ENCODE measurements at regions not wholly inside any gene's neighbourhood (a gene's known extent, or its start where the extent isn't known, plus 50 kb on each side); places are given as distances from the start of the nearest gene placed in this dataset.

GRCh38 chr2:181305301-181306123 is 151.7 kb upstream of the ITGA4 start:
- DNase-seq (ENCODE audit: low spot score): peak; percentile 28

DNA sequence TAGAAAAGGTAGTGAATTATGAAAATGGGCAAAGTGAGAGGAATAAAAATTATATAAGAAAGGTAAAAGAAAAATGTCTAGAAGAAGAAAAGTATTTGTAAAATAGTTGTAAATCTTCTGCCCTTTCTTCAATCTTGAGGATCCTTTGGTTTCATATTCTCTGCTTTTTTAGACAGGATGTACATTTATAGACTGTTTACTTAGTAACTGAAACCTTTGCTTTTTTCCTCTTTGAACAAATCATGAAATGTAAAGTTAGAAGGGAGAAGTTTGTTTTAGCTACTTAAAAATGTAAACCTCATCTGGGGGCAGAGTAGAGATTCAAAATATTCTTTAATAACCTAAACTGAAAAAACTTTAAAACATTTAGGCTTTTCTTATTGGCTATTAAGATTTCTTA is 150.4 kb upstream of the ITGA4 start:
- peak; percentile 14 for DNase-seq (ENCODE audit: low spot score)

GRCh38 chr2:181307203-181307991 is 149.8 kb upstream of the ITGA4 start:
- DNase-seq (ENCODE audit: low spot score): no peak

DNA sequence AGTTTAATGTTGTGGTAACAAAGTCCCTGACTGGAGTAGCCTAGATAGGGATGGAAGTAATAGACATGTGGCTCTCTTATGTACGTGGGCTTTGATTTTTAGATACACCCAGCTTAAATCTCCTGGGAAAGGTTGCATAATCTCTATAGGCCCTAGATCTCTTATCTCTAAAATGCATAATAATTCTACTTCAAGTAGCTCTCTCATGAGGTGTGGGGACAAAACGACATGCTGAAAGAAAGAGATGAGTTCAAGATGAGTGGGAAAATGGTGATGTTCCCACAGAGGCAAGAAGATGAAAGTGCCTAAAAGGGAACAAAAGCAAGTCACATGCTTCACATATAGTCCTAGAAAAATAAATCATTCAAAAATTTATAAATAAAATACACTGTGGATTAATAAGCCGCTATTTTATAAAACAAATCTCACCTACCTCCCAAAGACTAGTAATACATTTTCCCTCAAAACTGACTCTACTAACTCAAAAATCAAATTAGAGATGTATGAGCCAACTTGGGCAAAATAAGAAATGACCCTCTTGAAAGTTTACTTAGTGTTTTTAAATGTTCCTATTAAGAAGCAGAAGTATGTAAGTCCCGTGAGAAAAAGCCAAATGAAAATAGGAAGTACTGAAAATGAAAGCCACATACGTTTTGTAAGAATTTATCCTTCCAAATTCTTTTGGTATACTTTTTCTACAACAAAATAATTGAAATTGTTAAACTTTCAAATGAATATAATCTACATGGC is 148.2 kb upstream of the ITGA4 start:
- no peak for DNase-seq (ENCODE audit: low spot score)

GRCh38 chr2:181309586-181309985 is 147.6 kb upstream of the ITGA4 start:
- no peak for DNase-seq (ENCODE audit: low spot score)

GRCh38 chr2:181310967-181311366 is 146.2 kb upstream of the ITGA4 start:
- no peak for DNase-seq (ENCODE audit: low spot score)

DNA sequence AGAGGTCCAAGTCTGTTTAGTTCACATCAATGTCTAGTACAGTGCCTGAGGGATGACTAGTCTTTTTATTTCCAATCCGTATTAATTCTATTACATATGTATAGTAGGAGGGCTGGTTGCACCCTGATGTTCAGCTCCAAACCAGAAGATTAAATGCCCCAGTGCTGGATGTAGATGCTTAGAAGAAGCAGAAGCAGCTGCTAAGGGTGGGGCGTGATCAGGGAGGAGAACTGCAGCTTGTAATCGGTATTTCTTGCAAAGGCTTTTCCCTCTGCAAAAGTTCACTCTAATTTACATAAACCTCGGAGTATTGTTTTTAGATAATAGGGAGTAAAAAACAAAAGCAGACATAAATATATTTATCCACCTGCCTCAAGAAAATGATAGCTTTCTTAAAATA is 145.3 kb upstream of the ITGA4 start:
- peak; percentile 11 for DNase-seq (ENCODE audit: low spot score)

DNA sequence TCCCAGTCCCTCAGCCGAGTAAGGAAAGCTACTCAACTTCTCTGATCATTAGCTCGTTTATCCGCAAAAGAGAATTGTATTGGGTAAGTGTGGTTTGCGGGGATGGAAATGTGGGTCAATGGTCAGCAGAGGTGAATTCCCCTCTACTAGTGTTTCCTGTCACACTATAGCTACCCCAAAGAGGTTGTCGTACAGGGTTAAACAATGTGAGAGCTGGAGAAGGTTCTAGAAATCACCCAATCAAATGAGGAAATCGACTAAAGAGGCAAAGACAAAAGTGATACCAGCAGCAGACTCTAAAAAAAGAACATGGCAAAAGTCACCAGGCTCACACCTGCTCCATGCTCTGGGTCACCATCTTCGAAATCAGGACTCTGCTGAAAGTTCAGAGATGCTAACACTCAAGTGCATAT is 144.7 kb upstream of the ITGA4 start:
- DNase-seq (ENCODE audit: low spot score): no peak

- DNase-seq (ENCODE audit: low spot score): no peak
Measured at GRCh38 chr2:181313845-181314244, 143.3 kb upstream of the ITGA4 start.

DNA sequence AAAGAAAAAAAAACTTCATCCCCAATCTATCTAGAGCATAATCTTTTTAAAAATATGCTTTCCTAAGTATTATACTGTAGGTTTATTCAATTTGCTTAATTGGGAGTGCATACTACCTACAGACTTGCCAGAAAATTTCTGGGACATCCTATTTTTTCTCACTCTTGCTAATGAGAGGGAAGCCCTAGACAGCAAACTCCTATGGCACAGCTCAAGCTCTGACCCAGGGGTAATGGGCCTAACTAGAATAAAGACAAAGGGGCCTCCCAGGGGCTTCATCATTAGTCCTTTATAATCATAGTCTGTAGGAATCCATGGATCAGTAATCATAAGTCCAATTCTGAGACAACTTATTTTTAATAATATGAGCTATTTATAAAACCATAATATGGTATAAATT is 142.6 kb upstream of the ITGA4 start:
- no peak for DNase-seq (ENCODE audit: low spot score)

GRCh38 chr2:181317511-181317910 is 139.7 kb upstream of the ITGA4 start:
- no peak for DNase-seq (ENCODE audit: low spot score)

DNA sequence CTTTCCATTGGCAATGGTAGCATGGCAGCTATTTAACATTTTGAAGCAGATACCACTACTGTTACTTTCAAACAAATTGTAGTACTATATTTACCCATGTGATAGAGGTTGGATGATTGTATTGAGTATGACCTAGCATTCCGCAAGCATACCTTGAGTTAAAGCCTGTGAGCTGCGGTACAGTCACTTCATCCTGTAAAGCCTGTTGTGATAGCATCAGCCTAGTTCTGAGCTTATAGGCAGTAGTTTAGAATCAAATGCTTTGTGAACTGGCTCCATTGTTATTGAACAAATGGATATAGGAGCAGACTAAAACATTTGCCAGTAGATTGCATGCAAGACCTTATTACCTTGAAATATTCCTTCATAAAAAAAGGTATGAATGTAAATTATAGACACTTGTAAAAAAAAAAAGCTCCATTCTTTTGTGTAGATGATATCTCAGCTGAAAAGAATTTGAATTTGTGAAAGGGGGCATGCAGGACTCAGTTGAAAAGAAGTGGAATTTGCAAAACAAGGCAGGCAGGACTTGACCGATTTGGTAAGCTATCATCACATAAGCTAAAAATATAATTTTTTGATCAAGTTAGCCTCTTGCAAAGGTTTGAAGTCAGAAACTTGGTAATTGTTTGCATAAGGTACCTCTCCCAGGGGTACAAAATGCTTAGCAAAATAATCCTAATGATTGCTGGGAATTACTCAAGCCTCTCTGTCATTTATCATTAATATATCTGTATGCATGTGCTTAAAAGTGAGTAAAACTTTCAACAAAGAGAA is 138.5 kb upstream of the ITGA4 start:
- no peak for DNase-seq (ENCODE audit: low spot score)

GRCh38 chr2:181319286-181319685 is 137.9 kb upstream of the ITGA4 start:
- DNase-seq (ENCODE audit: low spot score): no peak

- no peak for DNase-seq (ENCODE audit: low spot score)
Measured at GRCh38 chr2:181320638-181321037, 136.5 kb upstream of the ITGA4 start.

- no peak for DNase-seq (ENCODE audit: low spot score)
Measured at GRCh38 chr2:181324912-181325311, 132.3 kb upstream of the ITGA4 start.

- no peak for DNase-seq (ENCODE audit: low spot score)
Measured at GRCh38 chr2:181326661-181327060, 130.5 kb upstream of the ITGA4 start.

- no peak for DNase-seq (ENCODE audit: low spot score)
Measured at GRCh38 chr2:181330286-181330685, 126.9 kb upstream of the ITGA4 start.

DNA sequence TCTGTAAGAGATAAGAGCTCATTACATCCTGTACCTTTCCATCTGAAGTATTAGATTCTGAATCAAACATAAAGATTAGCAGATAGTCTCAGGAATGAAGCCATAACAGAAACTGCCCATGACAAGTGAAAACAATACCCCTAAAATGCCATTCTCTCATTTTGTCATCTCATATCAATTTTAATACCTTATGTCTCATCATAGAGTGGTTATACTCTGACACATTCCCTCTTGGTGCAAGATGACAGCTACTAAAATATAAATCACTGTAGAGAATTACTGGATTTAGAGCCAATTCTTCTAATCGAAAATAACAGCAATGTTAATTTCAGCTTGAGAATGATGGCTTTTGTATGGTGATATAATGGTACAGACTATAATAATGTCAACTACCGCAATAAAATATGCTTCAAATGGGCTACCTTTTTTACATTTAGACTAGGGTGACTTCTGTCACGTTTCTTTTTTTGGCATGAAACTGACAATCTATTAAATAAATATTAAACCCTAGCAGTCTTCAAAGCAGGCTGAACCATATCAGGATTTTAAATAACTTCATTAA is 125.1 kb upstream of the ITGA4 start:
- DNase-seq (ENCODE audit: low spot score): no peak

DNA sequence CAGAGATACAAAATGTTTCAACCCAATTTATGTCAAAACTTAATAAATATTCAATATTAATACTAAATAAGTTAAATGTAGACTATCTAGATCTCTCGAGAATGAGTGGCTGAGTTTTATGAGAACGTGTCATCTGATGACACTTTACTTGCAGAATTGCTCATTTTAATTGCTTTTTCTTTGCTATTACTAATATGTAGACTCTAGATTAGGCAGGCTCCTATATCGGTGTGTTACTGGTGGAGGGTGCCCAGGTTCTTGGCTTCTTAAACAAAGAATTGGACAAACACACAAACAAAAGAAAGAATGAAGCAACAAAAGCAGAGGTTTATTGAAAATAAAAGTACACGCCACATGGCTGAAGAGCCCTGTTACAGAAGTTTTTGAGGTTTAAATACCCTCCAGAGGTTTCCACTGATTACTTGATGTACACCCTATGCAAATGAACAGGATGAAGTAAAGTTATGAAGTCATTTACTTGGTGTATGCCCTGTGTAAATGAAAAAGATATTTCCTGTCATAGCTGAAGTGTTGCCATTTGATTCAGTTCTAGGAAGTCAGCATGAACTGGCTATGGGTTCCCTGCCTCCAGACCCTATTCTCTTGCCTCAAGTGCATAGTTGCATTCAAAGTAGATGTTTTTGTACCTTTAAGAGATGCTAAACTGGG is 122.9 kb upstream of the ITGA4 start:
- DNase-seq (ENCODE audit: low spot score): no peak

DNA sequence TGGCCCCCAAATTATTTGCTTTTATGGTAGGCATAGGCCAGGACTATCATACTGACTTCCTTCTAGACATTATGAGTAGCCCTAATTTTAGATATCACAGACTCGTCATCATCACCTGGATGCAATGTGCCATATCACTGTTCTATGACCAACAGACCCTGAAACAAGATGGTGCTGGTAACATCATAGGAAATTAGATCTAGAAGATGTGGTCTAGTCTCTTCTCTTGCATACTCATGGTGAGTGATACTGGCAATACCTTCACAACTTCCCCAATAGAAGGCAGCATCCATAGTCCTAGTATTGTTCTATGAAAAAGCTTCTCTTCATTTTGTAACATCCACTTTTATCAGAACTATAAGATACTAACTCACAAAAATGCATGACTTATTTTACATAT is 116.3 kb upstream of the ITGA4 start:
- no peak for DNase-seq (ENCODE audit: low spot score)
